CD4-positive, CD25-positive, alpha-beta regulatory T cell (primary cell): ENCODE measurements at regions not wholly inside any gene's neighbourhood (a gene's known extent, or its start where the extent isn't known, plus 50 kb on each side); places are given as distances from the start of the nearest gene placed in this dataset.

Source experiments
- ATAC-seq, 2 donors: fragments of 150-1000 bp; cut with Tn5 transposase; one replicate each; pipeline ENCODE4 v1.10.0; 2021; ENCODE audit warnings: low read depth in 2 of 2, moderate number of reproducible peaks in 2 of 2, moderate library complexity in 1 of 2
- DNase-seq, 3 donors: peaks; one replicate each; pipeline versions ENCODE4 v3.0.0 to v3.0.0-alpha.2; 2012 to 2022; ENCODE audit warnings: mixed read lengths in 1 of 3
- H3K27ac ChIP-seq: one replicate; pipeline ENCODE4 v1.7.0; 2013; ENCODE audit warnings: mild to moderate bottlenecking, low read length; ENCODE audit not compliant: insufficient read depth, poor library complexity, severe bottlenecking
- H3K27me3 ChIP-seq: one replicate; pipeline ENCODE4 v1.7.0; 2013; ENCODE audit warnings: low read length; ENCODE audit not compliant: control insufficient read depth, insufficient read depth
- H3K36me3 ChIP-seq: one replicate; pipeline ENCODE4 v1.7.0; 2013; ENCODE audit warnings: mild to moderate bottlenecking, low read length, moderate library complexity; ENCODE audit not compliant: control insufficient read depth, insufficient read depth
- H3K4me1 ChIP-seq: 2 replicates; pipeline ENCODE4 v1.7.0; 2013; ENCODE audit warnings: mild to moderate bottlenecking, low read length; ENCODE audit not compliant: insufficient read depth, control insufficient read depth, poor library complexity, severe bottlenecking
- H3K4me3 ChIP-seq: one replicate; pipeline ENCODE4 v1.7.0; 2013; ENCODE audit warnings: low read depth, mild to moderate bottlenecking, low read length, moderate library complexity
- H3K9me3 ChIP-seq, 2 experiments: 1 replicate in 1 of 2; 2 replicates in 1 of 2; pipeline ENCODE4 v1.7.0; 2013; ENCODE audit warnings: low read length in 2 of 2, mild to moderate bottlenecking in 1 of 2, moderate library complexity in 1 of 2; ENCODE audit not compliant: control insufficient read depth in 2 of 2
- H3K27ac Mint-ChIP-seq, 3 donors: one replicate each; pipeline ENCODE4 v1.8.0; 2020 to 2022; ENCODE audit warnings: mild to moderate bottlenecking in 3 of 3, mixed read lengths in 3 of 3, moderate library complexity in 2 of 3
- H3K27me3 Mint-ChIP-seq: one replicate; pipeline ENCODE4 v1.8.0; 2022; ENCODE audit warnings: mild to moderate bottlenecking, mixed read lengths
- H3K36me3 Mint-ChIP-seq: one replicate; pipeline ENCODE4 v1.8.0; 2020; ENCODE audit warnings: mixed read lengths
- H3K4me1 Mint-ChIP-seq, 4 donors: one replicate each; pipeline ENCODE4 v1.8.0; 2020 to 2022; ENCODE audit warnings: mixed read lengths in 4 of 4, mild to moderate bottlenecking in 1 of 4
- H3K4me3 Mint-ChIP-seq, 4 donors: one replicate each; pipeline ENCODE4 v1.8.0; 2020 to 2022; ENCODE audit warnings: mild to moderate bottlenecking in 4 of 4, mixed read lengths in 4 of 4, moderate library complexity in 3 of 4
- H3K9me3 Mint-ChIP-seq, 7 donors: one replicate each; pipeline ENCODE4 v1.8.0; 2020 to 2022; ENCODE audit warnings: mixed read lengths in 7 of 7, mild to moderate bottlenecking in 3 of 7, moderate library complexity in 2 of 7

DNA sequence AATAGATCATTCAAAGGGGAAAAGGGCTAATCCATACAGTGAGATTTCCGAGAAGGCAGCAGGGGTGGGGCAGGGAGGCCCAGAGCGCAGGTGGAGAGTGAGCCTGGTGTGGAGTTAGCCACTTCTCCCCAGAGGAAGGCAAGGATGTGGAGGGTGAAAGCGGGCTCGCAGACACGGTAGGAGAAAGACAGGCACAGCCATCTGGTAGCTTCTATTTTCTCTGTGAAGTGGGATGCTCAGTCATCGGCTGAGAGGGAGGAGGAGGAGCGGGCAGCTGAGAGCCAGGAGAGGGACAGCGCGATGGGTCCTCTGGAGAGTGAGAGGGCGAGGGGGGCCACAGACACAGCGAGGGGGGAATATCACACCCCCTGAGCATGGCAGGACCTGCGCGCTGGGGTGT lies 153.3 kb upstream of the NDUFV2 start:
- no peak for DNase-seq
- Histone ChIP-seq H3K4me1 (no peaks in the 10 kb centered on the region), H3K9me3 (no peaks in the 10 kb centered on the region), H3K27ac (no peak overlapping the region), H3K4me3 (no peak overlapping the region), H3K36me3 (no peaks in the 10 kb centered on the region), H3K27me3 (no peaks in the 10 kb centered on the region)
- Mint-ChIP-seq H3K36me3 (no peaks in the 10 kb centered on the region), H3K27me3 (peaks cover 5% of the 10 kb centered on the region), H3K4me1 (peaks cover 0 to 2% (median under 1%) of the 10 kb centered on the region in 4 donors), H3K4me3 (no peak overlapping the region), H3K27ac (peak overlapping the region in 1 of 3 donors; percentile 80), H3K9me3 (peaks cover 0 to 3% (median 0%) of the 10 kb centered on the region in 7 donors)
- ATAC-seq: no peak

DNA sequence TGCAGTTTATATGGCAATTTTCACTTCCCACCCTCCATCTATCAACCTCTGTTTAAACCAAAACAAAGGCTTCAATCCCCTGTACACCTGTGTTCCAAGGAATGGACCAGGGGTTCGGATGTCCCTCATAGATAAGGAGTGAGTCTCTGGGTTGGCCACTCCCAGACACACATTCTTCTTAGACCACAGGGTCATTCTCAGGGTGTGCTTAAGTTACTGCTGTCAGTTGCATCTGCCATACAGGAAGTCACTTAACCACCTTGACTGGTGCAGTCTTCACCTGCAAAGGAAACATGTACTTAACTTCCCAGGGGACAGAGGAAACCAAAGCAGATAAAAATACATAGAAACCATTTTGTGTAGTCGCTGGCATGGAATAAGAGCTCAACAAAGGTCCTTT lies 151.0 kb upstream of the NDUFV2 start:
- no peak overlapping the region for H3K27ac ChIP-seq
- Mint-ChIP-seq H3K9me3 (peaks cover 0 to 2% (median 0%) of the 10 kb centered on the region in 7 donors), H3K4me3 (no peak overlapping the region), H3K27me3 (peaks cover 13% of the 10 kb centered on the region), H3K27ac (no peak overlapping the region), H3K36me3 (no peaks in the 10 kb centered on the region), H3K4me1 (peaks cover 0 to 2% (median under 1%) of the 10 kb centered on the region in 4 donors)
- ATAC-seq (no peak), DNase-seq (peak in 1 of 3 donors; percentile 16)
- H3K27me3 ChIP-seq: no peaks in the 10 kb centered on the region
- H3K4me1 ChIP-seq: no peaks in the 10 kb centered on the region
- no peaks in the 10 kb centered on the region for H3K9me3 ChIP-seq
- H3K4me3 ChIP-seq: no peak overlapping the region
- H3K36me3 ChIP-seq: no peaks in the 10 kb centered on the region

DNA sequence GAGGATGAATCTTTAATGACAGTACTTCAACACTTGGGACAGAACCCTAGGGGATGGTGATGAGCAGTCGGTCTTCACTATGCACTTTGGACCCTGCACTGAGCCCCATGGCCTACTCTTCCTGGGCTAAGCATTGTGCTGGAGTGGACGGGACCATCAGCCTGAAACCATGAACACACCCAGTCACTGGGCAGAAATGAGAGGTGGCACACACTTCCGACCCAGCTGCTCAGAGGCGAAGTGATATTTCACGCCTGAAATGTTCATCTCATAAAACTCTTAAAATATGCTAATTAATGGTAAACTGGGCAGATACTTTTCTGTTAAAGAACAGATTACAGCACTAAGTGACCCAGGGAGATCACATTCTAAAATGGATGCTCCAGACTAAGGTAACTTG lies 150.3 kb upstream of the NDUFV2 start:
- no peaks in the 10 kb centered on the region for H3K9me3 ChIP-seq
- H3K4me1 Mint-ChIP-seq: peaks cover 0 to 2% (median under 1%) of the 10 kb centered on the region in 4 donors

DNA sequence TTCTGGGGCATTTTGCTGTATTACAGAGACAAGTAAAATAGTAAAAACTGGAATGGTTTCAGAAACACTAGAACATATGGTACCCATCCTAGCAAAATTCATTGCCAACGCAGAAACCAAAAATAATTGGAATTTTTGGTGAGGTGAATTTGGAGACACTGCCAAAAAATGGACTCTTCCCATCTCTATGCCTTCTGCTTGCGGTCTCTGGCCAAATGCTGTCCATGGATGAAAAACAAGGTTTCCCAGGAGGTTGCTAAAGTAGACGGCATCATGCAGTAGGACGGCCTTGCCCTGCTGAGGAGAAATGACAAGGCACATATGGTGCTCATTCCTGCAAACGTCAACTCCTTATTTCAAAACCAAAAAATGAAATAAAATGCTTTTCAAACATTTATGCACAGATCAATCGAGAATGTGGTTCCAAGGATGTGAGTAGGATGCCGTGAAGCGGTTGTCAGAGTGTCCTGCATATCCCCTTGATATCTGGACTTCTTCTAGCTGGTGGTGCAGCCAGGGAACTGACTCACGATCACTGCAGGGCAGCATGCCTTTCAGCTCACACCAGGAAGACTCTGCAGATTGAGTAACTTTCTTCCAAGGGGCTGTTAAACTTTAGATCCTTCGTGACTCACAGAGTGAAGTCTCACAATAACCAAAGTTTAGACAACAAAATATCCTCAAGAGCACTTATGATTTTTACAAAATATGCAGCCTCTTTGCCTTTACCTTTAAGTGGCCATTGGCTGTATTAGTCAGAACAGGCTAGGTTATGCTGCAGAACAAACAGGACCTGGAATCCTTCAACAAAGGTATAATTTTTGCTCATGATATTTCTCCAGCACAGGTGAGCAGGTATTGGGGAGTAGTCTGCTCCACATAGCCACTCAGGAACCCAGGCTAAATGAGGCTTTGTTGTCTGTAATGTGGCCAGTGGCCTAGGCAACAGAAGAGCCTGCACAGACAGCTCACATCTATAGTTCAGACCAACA lies 149.4 kb upstream of the NDUFV2 start:
- H3K4me3 ChIP-seq: no peak overlapping the region

More for the DNA sequence above, 150.3 kb upstream of the NDUFV2 start:
- DNase-seq (no peak), ATAC-seq (no peak)
- no peaks in the 10 kb centered on the region for H3K36me3 Mint-ChIP-seq
- no peak overlapping the region for H3K4me3 Mint-ChIP-seq
- Histone ChIP-seq H3K36me3 (no peaks in the 10 kb centered on the region), H3K27ac (no peak overlapping the region), H3K4me1 (no peaks in the 10 kb centered on the region), H3K4me3 (no peak overlapping the region), H3K27me3 (no peaks in the 10 kb centered on the region)
- peaks cover 13% of the 10 kb centered on the region for H3K27me3 Mint-ChIP-seq
- H3K9me3 Mint-ChIP-seq: peaks cover 0 to 2% (median 0%) of the 10 kb centered on the region in 7 donors
- H3K27ac Mint-ChIP-seq: peak overlapping the region in 1 of 3 donors; percentile 53

DNA sequence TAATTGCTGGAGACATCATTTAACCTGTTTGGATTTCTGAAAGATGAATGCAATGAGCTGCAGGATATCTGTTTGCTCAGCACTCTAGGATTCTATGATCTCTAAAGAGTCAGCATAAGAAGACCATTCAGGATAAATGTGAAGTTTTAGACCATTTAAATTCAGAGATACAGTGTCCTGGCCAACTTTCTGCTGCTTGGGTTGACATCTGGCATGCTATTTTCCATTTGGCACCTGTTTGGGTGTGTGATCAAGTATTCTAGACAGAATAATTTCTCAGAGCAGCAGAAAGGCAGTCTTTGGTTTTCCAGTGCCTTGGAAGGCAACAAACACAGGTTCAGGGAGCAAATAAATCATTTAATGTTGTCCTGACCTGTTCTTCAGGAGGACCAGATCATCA lies 144.8 kb upstream of the NDUFV2 start:
- H3K4me1 ChIP-seq: no peaks in the 10 kb centered on the region
- peaks cover 3% of the 10 kb centered on the region for H3K27me3 ChIP-seq
- H3K36me3 ChIP-seq: no peaks in the 10 kb centered on the region
- Mint-ChIP-seq H3K27ac (no peak overlapping the region), H3K27me3 (peaks cover 29% of the 10 kb centered on the region), H3K9me3 (peaks cover 0 to 3% (median 0%) of the 10 kb centered on the region in 7 donors), H3K36me3 (no peaks in the 10 kb centered on the region), H3K4me3 (no peak overlapping the region), H3K4me1 (no peaks in the 10 kb centered on the region)
- no peak for DNase-seq
- no peaks in the 10 kb centered on the region for H3K9me3 ChIP-seq
- no peak overlapping the region for H3K4me3 ChIP-seq
- no peak for ATAC-seq
- no peak overlapping the region for H3K27ac ChIP-seq

More for the DNA sequence above, 149.4 kb upstream of the NDUFV2 start:
- peaks cover 13% of the 10 kb centered on the region for H3K27me3 Mint-ChIP-seq
- no peaks in the 10 kb centered on the region for H3K36me3 ChIP-seq
- no peaks in the 10 kb centered on the region for H3K27me3 ChIP-seq
- H3K36me3 Mint-ChIP-seq: no peaks in the 10 kb centered on the region
- H3K9me3 Mint-ChIP-seq: peaks cover 0 to 2% (median 0%) of the 10 kb centered on the region in 7 donors
- H3K4me3 Mint-ChIP-seq: no peak overlapping the region
- no peak overlapping the region for H3K27ac ChIP-seq
- H3K4me1 ChIP-seq: no peaks in the 10 kb centered on the region
- no peak overlapping the region for H3K27ac Mint-ChIP-seq
- ATAC-seq: no peak
- no peak for DNase-seq
- no peaks in the 10 kb centered on the region for H3K9me3 ChIP-seq
- H3K4me1 Mint-ChIP-seq: peaks cover 0 to 2% (median under 1%) of the 10 kb centered on the region in 4 donors

DNA sequence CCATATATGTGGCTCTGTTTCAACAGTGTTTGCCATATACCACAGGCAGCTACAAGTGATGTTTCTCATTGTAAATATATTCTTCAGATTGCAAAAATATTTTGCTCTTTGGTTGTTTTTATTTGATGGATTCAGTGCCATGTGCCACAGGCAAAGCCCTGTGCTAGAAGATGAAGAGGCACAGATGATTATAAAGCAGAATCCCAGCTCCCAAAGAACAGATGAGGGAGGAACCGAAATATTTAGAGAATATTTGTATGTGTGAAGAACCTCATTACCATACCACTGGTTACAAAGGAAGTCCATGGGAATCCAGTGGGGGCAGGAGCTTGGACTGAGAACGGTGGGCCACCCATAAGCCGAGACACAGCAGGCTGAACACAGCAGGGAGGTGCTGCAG lies 143.8 kb upstream of the NDUFV2 start:
- peaks cover 3% of the 10 kb centered on the region for H3K27me3 ChIP-seq
- Mint-ChIP-seq H3K4me3 (no peak overlapping the region), H3K9me3 (peaks cover 0 to 3% (median 0%) of the 10 kb centered on the region in 7 donors), H3K4me1 (no peaks in the 10 kb centered on the region), H3K27me3 (peaks cover 29% of the 10 kb centered on the region), H3K36me3 (no peaks in the 10 kb centered on the region), H3K27ac (no peak overlapping the region)
- H3K27ac ChIP-seq: no peak overlapping the region
- H3K4me1 ChIP-seq: no peaks in the 10 kb centered on the region
- H3K9me3 ChIP-seq: no peaks in the 10 kb centered on the region
- H3K36me3 ChIP-seq: no peaks in the 10 kb centered on the region
- no peak for ATAC-seq
- no peak overlapping the region for H3K4me3 ChIP-seq
- no peak for DNase-seq

- peaks cover 3% of the 10 kb centered on the region for H3K27me3 ChIP-seq
- no peaks in the 10 kb centered on the region for H3K4me1 ChIP-seq
- Mint-ChIP-seq H3K27me3 (peaks cover 26% of the 10 kb centered on the region), H3K27ac (no peak overlapping the region), H3K9me3 (peaks cover 0 to 3% (median 0%) of the 10 kb centered on the region in 7 donors), H3K4me1 (no peaks in the 10 kb centered on the region), H3K36me3 (no peaks in the 10 kb centered on the region), H3K4me3 (no peak overlapping the region)
- H3K4me3 ChIP-seq: no peak overlapping the region
- no peaks in the 10 kb centered on the region for H3K9me3 ChIP-seq
- no peak for ATAC-seq
- H3K36me3 ChIP-seq: no peaks in the 10 kb centered on the region
- DNase-seq: no peak
- H3K27ac ChIP-seq: no peak overlapping the region
These were observed 142.9 kb upstream of the NDUFV2 start for GRCh38 chr18:8959551-8960135.
